ENCODE measurements at regions not wholly inside any gene's neighbourhood (a gene's known extent, or its start where the extent isn't known, plus 50 kb on each side); places are given as distances from the start of the nearest gene placed in this dataset.

DNA sequence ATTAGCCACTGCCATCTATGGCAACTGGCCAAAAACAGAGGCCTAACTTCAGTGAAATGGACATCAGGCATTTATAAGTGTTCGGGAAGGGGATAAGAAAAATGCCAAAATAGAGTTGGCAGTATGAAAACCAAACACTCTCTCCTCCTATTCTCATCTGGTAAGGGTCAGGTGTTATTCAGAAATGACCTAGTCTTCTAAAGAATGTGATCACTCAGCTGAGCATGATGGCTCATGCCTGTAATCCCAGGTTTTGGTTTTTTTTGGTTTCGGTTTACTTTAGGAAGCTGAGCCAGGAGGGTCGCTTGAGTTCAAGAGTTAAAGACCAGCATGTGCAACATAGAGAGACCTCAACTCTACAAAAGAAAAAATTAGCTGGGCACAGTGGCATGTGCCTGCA, 170.3 kb downstream of the GRIN2B start:
- 85% methylated on average over 3 of the region's 3 CpGs for WGBS, 2 donors
- DNase-seq = no peak
- Histone ChIP-seq H3K4me1 (ENCODE audit: control insufficient read depth in 5 of 5, insufficient read depth in 5 of 5, low read length in 5 of 5) (no peaks in the 10 kb centered on the region), H3K27me3 (ENCODE audit: control insufficient read depth in 3 of 3, insufficient read depth in 3 of 3, low read length in 2 of 3) (no peaks in the 10 kb centered on the region), H3K27ac (ENCODE audit: low read depth in 1 of 2, low read length in 1 of 2) (no peak overlapping the region), H3K4me3 (no peak overlapping the region), H3K9me3 (ENCODE audit: control insufficient read depth in 4 of 4, insufficient read depth in 3 of 4, low read length in 3 of 4) (peaks cover 0 to 3% (median 0%) of the 10 kb centered on the region in 4 donors), H3K9ac (ENCODE audit: insufficient read depth in 1 of 2, low read length in 2 of 2) (no peak overlapping the region), H3K36me3 (ENCODE audit: control insufficient read depth in 4 of 4, insufficient read depth in 4 of 4, low read length in 4 of 4) (no peaks in the 10 kb centered on the region)
- ATAC-seq (ENCODE audit: insufficient read depth, low FRiP score) = no peak
- TF ChIP-seq, protein P1, sequence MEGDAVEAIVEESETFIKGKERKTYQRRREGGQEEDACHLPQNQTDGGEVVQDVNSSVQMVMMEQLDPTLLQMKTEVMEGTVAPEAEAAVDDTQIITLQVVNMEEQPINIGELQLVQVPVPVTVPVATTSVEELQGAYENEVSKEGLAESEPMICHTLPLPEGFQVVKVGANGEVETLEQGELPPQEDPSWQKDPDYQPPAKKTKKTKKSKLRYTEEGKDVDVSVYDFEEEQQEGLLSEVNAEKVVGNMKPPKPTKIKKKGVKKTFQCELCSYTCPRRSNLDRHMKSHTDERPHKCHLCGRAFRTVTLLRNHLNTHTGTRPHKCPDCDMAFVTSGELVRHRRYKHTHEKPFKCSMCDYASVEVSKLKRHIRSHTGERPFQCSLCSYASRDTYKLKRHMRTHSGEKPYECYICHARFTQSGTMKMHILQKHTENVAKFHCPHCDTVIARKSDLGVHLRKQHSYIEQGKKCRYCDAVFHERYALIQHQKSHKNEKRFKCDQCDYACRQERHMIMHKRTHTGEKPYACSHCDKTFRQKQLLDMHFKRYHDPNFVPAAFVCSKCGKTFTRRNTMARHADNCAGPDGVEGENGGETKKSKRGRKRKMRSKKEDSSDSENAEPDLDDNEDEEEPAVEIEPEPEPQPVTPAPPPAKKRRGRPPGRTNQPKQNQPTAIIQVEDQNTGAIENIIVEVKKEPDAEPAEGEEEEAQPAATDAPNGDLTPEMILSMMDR (IDR thresholded peaks at IDR 0.05; ENCODE audit: control extremely low read depth, extremely low read depth) = no peak

- ATAC-seq (ENCODE audit: insufficient read depth, low FRiP score) (no peak), DNase-seq (no peak)
- no peaks in the 10 kb centered on the region for H3K36me3 ChIP-seq (ENCODE audit: control insufficient read depth in 4 of 4, insufficient read depth in 4 of 4, low read length in 4 of 4)
- WGBS, 2 donors = 60 to 63% methylated on average over 3 of the region's 3 CpGs
- H3K9me3 ChIP-seq (ENCODE audit: control insufficient read depth in 4 of 4, insufficient read depth in 3 of 4, low read length in 3 of 4) = no peaks in the 10 kb centered on the region
- no peak overlapping the region for H3K4me3 ChIP-seq
- TF ChIP-seq, protein P1 (IDR thresholded peaks at IDR 0.05; ENCODE audit: control extremely low read depth, extremely low read depth) = no peak
- H3K4me1 ChIP-seq (ENCODE audit: control insufficient read depth in 5 of 5, insufficient read depth in 5 of 5, low read length in 5 of 5) = no peaks in the 10 kb centered on the region
- H3K27me3 ChIP-seq (ENCODE audit: control insufficient read depth in 3 of 3, insufficient read depth in 3 of 3, low read length in 2 of 3) = no peaks in the 10 kb centered on the region
- H3K27ac ChIP-seq (ENCODE audit: low read depth in 1 of 2, low read length in 1 of 2) = no peak overlapping the region
- H3K9ac ChIP-seq (ENCODE audit: insufficient read depth in 1 of 2, low read length in 2 of 2) = no peak overlapping the region
These were observed 176.4 kb downstream of the GRIN2B start for GRCh38 chr12:13805041-13805440.

DNA sequence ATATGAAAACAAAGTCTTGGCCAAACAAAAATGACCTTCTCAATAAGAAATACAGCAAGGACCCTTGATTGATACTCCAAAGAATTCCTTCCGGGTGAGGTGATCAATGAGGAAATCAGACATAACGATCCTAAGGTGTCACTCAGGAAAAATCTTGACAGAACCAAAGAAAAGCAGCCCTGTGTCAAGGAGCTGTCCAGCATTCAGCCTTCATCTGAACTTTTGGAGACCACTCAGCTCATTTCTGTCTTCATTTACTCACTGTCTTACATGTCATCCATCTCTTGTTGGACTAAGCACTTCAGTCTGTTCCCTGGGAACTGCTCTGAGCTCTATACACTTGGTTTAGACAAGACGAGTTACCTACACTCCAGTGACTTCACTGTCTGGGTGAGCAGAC, 179.9 kb downstream of the GRIN2B start:
- no peak overlapping the region for H3K4me3 ChIP-seq
- no peaks in the 10 kb centered on the region for H3K27me3 ChIP-seq (ENCODE audit: control insufficient read depth in 3 of 3, insufficient read depth in 3 of 3, low read length in 2 of 3)
- WGBS, 2 donors = 52 to 68% methylated on average over 3 of the region's 3 CpGs
- no peaks in the 10 kb centered on the region for H3K36me3 ChIP-seq (ENCODE audit: control insufficient read depth in 4 of 4, insufficient read depth in 4 of 4, low read length in 4 of 4)
- H3K4me1 ChIP-seq (ENCODE audit: control insufficient read depth in 5 of 5, insufficient read depth in 5 of 5, low read length in 5 of 5) = no peaks in the 10 kb centered on the region
- H3K27ac ChIP-seq (ENCODE audit: low read depth in 1 of 2, low read length in 1 of 2) = no peak overlapping the region
- ATAC-seq (ENCODE audit: insufficient read depth, low FRiP score) (no peak), DNase-seq (no peak)
- H3K9ac ChIP-seq (ENCODE audit: insufficient read depth in 1 of 2, low read length in 2 of 2) = no peak overlapping the region
- TF ChIP-seq, protein P1 (IDR thresholded peaks at IDR 0.05; ENCODE audit: control extremely low read depth, extremely low read depth) = no peak
- H3K9me3 ChIP-seq (ENCODE audit: control insufficient read depth in 4 of 4, insufficient read depth in 3 of 4, low read length in 3 of 4) = no peaks in the 10 kb centered on the region

DNA sequence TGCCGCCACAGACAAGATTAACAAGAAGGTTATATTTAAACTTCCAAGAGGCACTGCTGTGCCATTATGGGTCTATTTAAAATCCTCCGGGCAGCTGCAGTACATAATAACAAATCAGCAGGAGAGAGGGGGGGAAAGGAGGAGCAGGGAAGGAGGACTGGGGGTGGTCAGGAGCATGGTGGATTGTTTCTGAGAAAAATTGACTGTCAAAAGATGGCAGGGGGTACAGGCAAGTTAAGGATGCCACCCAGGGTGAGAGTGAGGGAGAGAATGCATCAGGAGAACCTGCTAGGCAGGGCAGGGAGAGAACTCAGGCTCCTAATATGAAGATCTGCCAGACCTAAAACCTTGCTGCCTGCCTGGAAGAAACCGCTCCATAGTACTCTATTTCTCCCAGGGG, 181.8 kb downstream of the GRIN2B start:
- H3K4me1 ChIP-seq (ENCODE audit: control insufficient read depth in 5 of 5, insufficient read depth in 5 of 5, low read length in 5 of 5) = no peaks in the 10 kb centered on the region
- WGBS, 2 donors = 61 to 62% methylated on average over 3 of the region's 3 CpGs
- H3K27me3 ChIP-seq (ENCODE audit: control insufficient read depth in 3 of 3, insufficient read depth in 3 of 3, low read length in 2 of 3) = no peaks in the 10 kb centered on the region
- no peak for ATAC-seq (ENCODE audit: insufficient read depth, low FRiP score)
- no peaks in the 10 kb centered on the region for H3K36me3 ChIP-seq (ENCODE audit: control insufficient read depth in 4 of 4, insufficient read depth in 4 of 4, low read length in 4 of 4)
- H3K9ac ChIP-seq (ENCODE audit: insufficient read depth in 1 of 2, low read length in 2 of 2) = no peak overlapping the region
- no peaks in the 10 kb centered on the region for H3K9me3 ChIP-seq (ENCODE audit: control insufficient read depth in 4 of 4, insufficient read depth in 3 of 4, low read length in 3 of 4)
- TF ChIP-seq, protein P1 (IDR thresholded peaks at IDR 0.05; ENCODE audit: control extremely low read depth, extremely low read depth) = no peak
- H3K4me3 ChIP-seq = no peak overlapping the region
- DNase-seq = no peak
- no peak overlapping the region for H3K27ac ChIP-seq (ENCODE audit: low read depth in 1 of 2, low read length in 1 of 2)
